Spinal cord (tissue), 9 donors: ENCODE measurements at regions not wholly inside any gene's neighbourhood (a gene's known extent, or its start where the extent isn't known, plus 50 kb on each side); places are given as distances from the start of the nearest gene placed in this dataset.
"Not testable (repeated sequence)": the region's sequence is repeated elsewhere in the genome, so short reads cannot be mapped to it uniquely, and the experiment has no call there.

Experiments used
- DNase-seq, 6 donors: peaks; one replicate each; pipeline versions ENCODE4 v3.0.0 to v3.0.0-alpha.2; 2013 to 2015; ENCODE audit warnings: low spot score in 6 of 6, low read depth in 4 of 6
- H3K27ac ChIP-seq: one replicate; pipeline ENCODE4 v1.5.1; 2013; ENCODE audit warnings: low read depth, low read length, control low read depth
- H3K27me3 ChIP-seq: one replicate; pipeline ENCODE4 v1.6.1; 2013; ENCODE audit warnings: low read length; ENCODE audit not compliant: control insufficient read depth, insufficient read depth
- H3K36me3 ChIP-seq: one replicate; pipeline ENCODE4 v1.6.1; 2013; ENCODE audit warnings: low read length; ENCODE audit not compliant: control insufficient read depth, insufficient read depth
- H3K4me1 ChIP-seq: one replicate; pipeline ENCODE4 v1.6.1; 2013; ENCODE audit warnings: low read length; ENCODE audit not compliant: control insufficient read depth, insufficient read depth
- H3K4me3 ChIP-seq: one replicate; pipeline ENCODE4 v1.5.1; 2013; ENCODE audit warnings: low read depth, low read length, control low read depth
- H3K9me3 ChIP-seq: one replicate; pipeline ENCODE4 v1.6.1; 2013; ENCODE audit warnings: low read length; ENCODE audit not compliant: control insufficient read depth, insufficient read depth
- WGBS: methylation state at CpG from one replicate; pipeline ENCODE4 v1.1.5; 2013; ENCODE audit warnings: missing lambda C conversion rate; ENCODE audit not compliant: insufficient coverage; 5-methylcytosine and 5-hydroxymethylcytosine counted together
- donor health status: healthy.

GRCh38 chr3:21020043-21020442 is 731.0 kb downstream of the ZNF385D start:
- no peak for DNase-seq
- no peak overlapping the region for H3K27ac ChIP-seq
- H3K9me3 ChIP-seq = peaks cover 2% of the 10 kb centered on the region
- 76% methylated on average over 2 of the region's 2 CpGs for WGBS
- no peaks in the 10 kb centered on the region for H3K4me1 ChIP-seq
- H3K27me3 ChIP-seq = no peaks in the 10 kb centered on the region
- H3K36me3 ChIP-seq = no peaks in the 10 kb centered on the region
- H3K4me3 ChIP-seq = no peak overlapping the region

GRCh38 chr3:21017115-21017852 is 733.7 kb downstream of the ZNF385D start:
- 87% methylated on average over 7 of the region's 10 CpGs for WGBS
- no peak for DNase-seq

GRCh38 chr3:21013566-21013965 is 737.4 kb downstream of the ZNF385D start:
- no peak for DNase-seq
- Histone ChIP-seq H3K9me3 (no peaks in the 10 kb centered on the region), H3K4me1 (no peaks in the 10 kb centered on the region), H3K36me3 (no peaks in the 10 kb centered on the region), H3K4me3 (no peak overlapping the region), H3K27me3 (no peaks in the 10 kb centered on the region), H3K27ac (no peak overlapping the region)

More at GRCh38 chr3:21017115-21017852, 733.7 kb downstream of the ZNF385D start:
- Histone ChIP-seq H3K27me3 (no peaks in the 10 kb centered on the region), H3K27ac (no peak overlapping the region), H3K4me3 (no peak overlapping the region), H3K36me3 (no peaks in the 10 kb centered on the region), H3K9me3 (peaks cover 2% of the 10 kb centered on the region), H3K4me1 (no peaks in the 10 kb centered on the region)

GRCh38 chr3:20999661-21000060 is 751.3 kb downstream of the ZNF385D start:
- Histone ChIP-seq H3K27me3 (no peaks in the 10 kb centered on the region), H3K9me3 (no peaks in the 10 kb centered on the region), H3K36me3 (no peaks in the 10 kb centered on the region), H3K27ac (no peak overlapping the region), H3K4me1 (no peaks in the 10 kb centered on the region), H3K4me3 (no peak overlapping the region)
- WGBS = no CpG with 5 or more reads among the region's 1 CpG
- DNase-seq = no peak

- H3K27ac ChIP-seq = no peak overlapping the region
- H3K4me1 ChIP-seq = no peaks in the 10 kb centered on the region
- H3K9me3 ChIP-seq = no peaks in the 10 kb centered on the region
- no peak overlapping the region for H3K4me3 ChIP-seq
- no CpG with 5 or more reads among the region's 2 CpGs for WGBS
- no peaks in the 10 kb centered on the region for H3K36me3 ChIP-seq
- H3K27me3 ChIP-seq = no peaks in the 10 kb centered on the region
- DNase-seq = no peak
Measured at GRCh38 chr3:20997183-20997582, 753.8 kb downstream of the ZNF385D start.

- no peaks in the 10 kb centered on the region for H3K9me3 ChIP-seq
- no peak overlapping the region for H3K27ac ChIP-seq
- no peak overlapping the region for H3K4me3 ChIP-seq
- H3K27me3 ChIP-seq = no peaks in the 10 kb centered on the region
- no peaks in the 10 kb centered on the region for H3K4me1 ChIP-seq
- no peaks in the 10 kb centered on the region for H3K36me3 ChIP-seq
- WGBS = no CpG with 5 or more reads among the region's 1 CpG
- DNase-seq = no peak
Measured at GRCh38 chr3:20990896-20991295, 760.1 kb downstream of the ZNF385D start.

GRCh38 chr3:20989653-20990052 is 761.4 kb downstream of the ZNF385D start:
- H3K27me3 ChIP-seq, H3K9me3 ChIP-seq, H3K4me3 ChIP-seq, H3K4me1 ChIP-seq, H3K27ac ChIP-seq, H3K36me3 ChIP-seq, DNase-seq: not testable (repeated sequence)

GRCh38 chr3:20984594-20985205 is 766.3 kb downstream of the ZNF385D start:
- Histone ChIP-seq H3K9me3 (no peaks in the 10 kb centered on the region), H3K4me1 (no peaks in the 10 kb centered on the region), H3K36me3 (no peaks in the 10 kb centered on the region), H3K27ac (no peak overlapping the region), H3K4me3 (no peak overlapping the region), H3K27me3 (no peaks in the 10 kb centered on the region)
- WGBS = no CpG with 5 or more reads among the region's 2 CpGs
- peak in 2 of 6 donors; percentile 12 to 41 for DNase-seq

GRCh38 chr3:20975188-20975651 is 775.8 kb downstream of the ZNF385D start:
- no peak overlapping the region for H3K4me3 ChIP-seq
- H3K4me1 ChIP-seq = no peaks in the 10 kb centered on the region
- no peak overlapping the region for H3K27ac ChIP-seq
- DNase-seq = no peak
- no peaks in the 10 kb centered on the region for H3K36me3 ChIP-seq
- WGBS = 91% methylated on average over 4 of the region's 5 CpGs
- no peaks in the 10 kb centered on the region for H3K27me3 ChIP-seq
- H3K9me3 ChIP-seq = no peaks in the 10 kb centered on the region

GRCh38 chr3:20974396-20974795 is 776.6 kb downstream of the ZNF385D start:
- H3K9me3 ChIP-seq = no peaks in the 10 kb centered on the region
- H3K36me3 ChIP-seq = no peaks in the 10 kb centered on the region
- no peak for DNase-seq
- H3K4me3 ChIP-seq = no peak overlapping the region
- 100% methylated on average over 2 of the region's 3 CpGs for WGBS
- H3K4me1 ChIP-seq = no peaks in the 10 kb centered on the region
- no peak overlapping the region for H3K27ac ChIP-seq
- no peaks in the 10 kb centered on the region for H3K27me3 ChIP-seq
